ENCODE measurements at regions not wholly inside any gene's neighbourhood (a gene's known extent, or its start where the extent isn't known, plus 50 kb on each side); places are given as distances from the start of the nearest gene placed in this dataset.

DNA sequence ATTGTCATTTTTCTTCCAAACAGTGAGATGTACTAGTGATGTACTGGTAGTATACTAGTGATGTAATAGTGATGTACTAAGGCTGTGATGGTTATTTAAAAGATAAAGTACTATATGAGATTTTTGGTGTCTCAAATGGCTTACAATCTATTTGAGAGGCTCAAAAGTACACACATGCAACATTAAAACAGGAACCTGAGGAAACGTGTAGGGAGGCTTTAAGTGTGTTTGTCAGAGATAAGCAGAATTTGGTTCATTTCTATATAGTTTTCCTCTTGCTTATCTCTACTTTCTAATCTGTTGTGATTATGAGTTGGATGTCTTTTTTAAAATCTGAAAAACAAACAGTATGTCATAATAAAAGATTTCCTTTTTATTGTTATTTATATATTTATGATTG is 100.9 kb upstream of the SERTAD2 start:
- TF ChIP-seq CTCF (IDR thresholded peaks at IDR 0.05): no peak

DNA sequence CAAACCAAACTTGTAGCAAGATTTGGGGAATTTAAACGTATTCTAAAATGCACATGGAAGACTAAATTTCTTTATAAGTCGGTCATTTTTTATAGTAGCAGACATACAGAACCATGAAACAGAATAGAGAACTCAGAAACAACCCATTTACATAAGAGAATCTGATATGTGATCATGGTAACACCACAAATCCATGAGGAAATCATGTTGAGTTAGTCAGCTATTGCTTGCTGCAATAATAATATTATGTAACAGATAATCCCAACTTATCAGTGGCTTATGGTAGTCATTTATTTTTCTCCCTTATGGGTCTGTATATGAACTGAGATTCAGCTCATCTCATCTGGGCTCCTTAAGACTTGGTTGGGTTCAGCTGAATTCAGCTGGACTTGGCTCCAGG is 103.4 kb upstream of the SERTAD2 start:
- TF ChIP-seq CTCF (IDR thresholded peaks at IDR 0.05): no peak

DNA sequence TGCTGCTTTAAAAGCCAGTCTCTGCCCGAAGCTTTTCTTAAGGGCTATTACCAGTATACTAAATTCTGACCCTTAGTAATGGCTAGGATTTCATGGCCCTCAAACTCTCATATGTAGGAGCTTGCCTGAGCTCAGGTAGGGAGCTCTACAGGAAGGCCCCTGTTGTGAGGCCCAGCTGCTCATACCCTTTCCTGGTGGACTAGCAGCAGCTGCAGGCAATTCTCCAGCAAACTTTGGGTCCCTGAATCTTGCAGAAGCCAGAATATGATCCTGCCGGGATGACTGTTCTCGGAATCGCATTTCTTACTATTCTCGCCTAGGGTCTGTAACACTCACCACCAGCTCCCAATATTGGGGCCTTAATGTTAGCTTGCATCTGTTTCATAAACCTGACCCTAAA is 106.4 kb upstream of the SERTAD2 start:
- TF ChIP-seq CTCF (IDR thresholded peaks at IDR 0.05): no peak

DNA sequence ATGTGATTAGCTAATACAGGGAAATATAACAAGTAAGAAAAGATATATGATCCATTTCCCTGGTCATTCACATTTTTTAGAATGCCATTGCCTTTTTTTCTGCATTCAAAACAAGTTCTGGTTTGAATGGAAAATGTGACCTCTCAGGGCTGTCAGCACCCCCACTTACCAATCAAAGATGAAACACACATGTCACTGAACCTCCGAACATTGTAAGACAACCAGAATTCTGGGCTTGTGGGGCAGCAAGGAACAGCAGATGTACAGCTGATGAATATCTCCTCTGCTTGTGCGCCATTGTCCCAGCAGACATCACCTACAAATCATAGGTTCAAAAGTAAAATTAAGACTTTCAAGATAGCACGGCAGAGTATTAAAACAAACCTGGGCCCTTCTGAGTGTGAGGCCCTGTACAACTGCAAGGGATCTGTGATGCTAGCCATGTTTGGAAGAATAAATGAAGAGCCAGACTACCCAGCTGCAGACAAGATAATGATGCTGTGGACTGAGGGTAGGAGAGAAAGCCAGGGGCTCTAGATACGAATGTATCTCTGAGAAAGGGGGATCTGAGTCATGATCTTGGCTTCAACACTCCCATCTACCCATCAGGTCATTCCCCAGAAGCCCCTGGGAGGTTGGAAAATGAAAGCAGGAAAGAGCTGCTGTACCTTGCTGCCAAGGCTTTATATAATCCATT is 108.7 kb upstream of the SERTAD2 start:
- TF ChIP-seq CTCF (IDR thresholded peaks at IDR 0.05): no peak

- TF ChIP-seq CTCF (IDR thresholded peaks at IDR 0.05): no peak
Observed at GRCh38 chr2:64763126-64763525, 109.4 kb upstream of the SERTAD2 start.

- TF ChIP-seq CTCF (IDR thresholded peaks at IDR 0.05): no peak
Observed at GRCh38 chr2:64765160-64765805, 111.6 kb upstream of the SERTAD2 start.

- TF ChIP-seq CTCF (IDR thresholded peaks at IDR 0.05): no peak
Observed at GRCh38 chr2:64766841-64767669, 113.3 kb upstream of the SERTAD2 start.
